Fibroblast of lung (primary cell): ENCODE measurements at regions not wholly inside any gene's neighbourhood (a gene's known extent, or its start where the extent isn't known, plus 50 kb on each side); places are given as distances from the start of the nearest gene placed in this dataset.

ENCODE experiments used
- DNase-seq, 2 donors: peaks; one replicate each; pipeline versions ENCODE4 v3.0.0 to v3.0.0-alpha.2; 2010; ENCODE audit warnings: low read depth in 2 of 2
- H2AFZ ChIP-seq: 2 replicates; pipeline ENCODE4 v1.5.1; 2012; ENCODE audit warnings: low read length, control low read depth, inconsistent platforms
- H3K27ac ChIP-seq: 2 replicates; pipeline ENCODE4 v1.5.1; 2011; ENCODE audit warnings: low read length, control low read depth; ENCODE audit not compliant: insufficient read depth
- H3K27me3 ChIP-seq: 2 replicates; pipeline ENCODE4 v1.5.1; 2011; ENCODE audit warnings: mild to moderate bottlenecking, low read length; ENCODE audit not compliant: control insufficient read depth, insufficient read depth
- H3K36me3 ChIP-seq: 2 replicates; pipeline ENCODE4 v1.5.1; 2011; ENCODE audit warnings: low read length; ENCODE audit not compliant: control insufficient read depth, insufficient read depth
- H3K4me1 ChIP-seq: 2 replicates; pipeline ENCODE4 v1.5.1; 2011; ENCODE audit warnings: low read length; ENCODE audit not compliant: control insufficient read depth, insufficient read depth; ENCODE audit errors: extremely low read depth
- H3K4me2 ChIP-seq: 2 replicates; pipeline ENCODE4 v1.5.1; 2011; ENCODE audit warnings: low read length, control low read depth; ENCODE audit not compliant: insufficient read depth; ENCODE audit errors: extremely low read depth
- H3K4me3 ChIP-seq, 4 experiments: fragments of 200-600 bp in 1 of 4; sonication (generic) in 1 of 4; replicated peaks in 1 of 4; 2 replicates each; pipeline ENCODE4 v1.5.1; 2011 to 2016; ENCODE audit warnings: low read length in 4 of 4, low read depth in 3 of 4, mild to moderate bottlenecking in 3 of 4, control low read depth in 2 of 4, inconsistent platforms in 1 of 4, mixed read lengths in 1 of 4; ENCODE audit not compliant: insufficient read depth in 1 of 4; ENCODE audit errors: control extremely low read depth in 1 of 4
- H3K79me2 ChIP-seq: 2 replicates; pipeline ENCODE4 v1.5.1; 2012; ENCODE audit warnings: mild to moderate bottlenecking, low read length, inconsistent platforms; ENCODE audit not compliant: control insufficient read depth, insufficient read depth
- H3K9ac ChIP-seq: 2 replicates; pipeline ENCODE4 v1.5.1; 2011; ENCODE audit warnings: mild to moderate bottlenecking, low read length, control low read depth; ENCODE audit not compliant: insufficient read depth
- H3K9me3 ChIP-seq: 2 replicates; pipeline ENCODE4 v1.5.1; 2012; ENCODE audit warnings: low read depth, low read length; ENCODE audit not compliant: control insufficient read depth, insufficient read depth
- H4K20me1 ChIP-seq: 2 replicates; pipeline ENCODE4 v1.5.1; 2011; ENCODE audit warnings: low read length; ENCODE audit not compliant: control insufficient read depth, insufficient read depth; ENCODE audit errors: extremely low read depth
- CTCF ChIP-seq, 2 donors: IDR thresholded peaks in 1 of 2; conservative IDR thresholded peaks in 1 of 2; 1 replicate in 1 of 2; 2 replicates in 1 of 2; pipeline ENCODE4 v1.5.1; 2011 to 2012; ENCODE audit warnings: low read length in 2 of 2, control low read depth in 1 of 2, inconsistent platforms in 1 of 2, low read depth in 1 of 2, mild to moderate bottlenecking in 1 of 2
- EZH2 ChIP-seq: IDR thresholded peaks from 2 replicates; pipeline ENCODE4 v1.5.1; 2012; ENCODE audit warnings: low read length, control low read depth, mild to moderate bottlenecking; ENCODE audit errors: missing control alignments

- DNase-seq, result no peak
- Histone ChIP-seq H2AFZ (no peak overlapping the region), H3K27ac (no peak overlapping the region), H3K4me2 (no peak overlapping the region), H3K4me3 (no peak overlapping the region), H3K27me3 (no peaks in the 10 kb centered on the region), H3K9ac (no peak overlapping the region), H3K79me2 (no peaks in the 10 kb centered on the region), H4K20me1 (no peaks in the 10 kb centered on the region), H3K4me1 (no peaks in the 10 kb centered on the region), H3K36me3 (no peaks in the 10 kb centered on the region), H3K9me3 (no peaks in the 10 kb centered on the region)
- no peak for TF ChIP-seq CTCF (conservative IDR thresholded peaks at IDR 0.05 in 1 of 2, IDR thresholded peaks at IDR 0.05 in 1 of 2; ENCODE audit: low read depth in 1 of 2, low read length in 2 of 2)
- no peak for TF ChIP-seq EZH2
Measured at GRCh38 chr13:87783366-87783765, 112.2 kb downstream of the SLITRK5 start.

- Histone ChIP-seq H3K36me3 (no peaks in the 10 kb centered on the region), H3K79me2 (no peaks in the 10 kb centered on the region), H3K27ac (no peak overlapping the region), H3K4me3 (no peak overlapping the region), H3K9ac (no peak overlapping the region), H3K9me3 (no peaks in the 10 kb centered on the region), H3K4me1 (no peaks in the 10 kb centered on the region), H3K27me3 (no peaks in the 10 kb centered on the region), H2AFZ (no peak overlapping the region), H3K4me2 (no peak overlapping the region), H4K20me1 (no peaks in the 10 kb centered on the region)
- no peak for TF ChIP-seq CTCF (conservative IDR thresholded peaks at IDR 0.05 in 1 of 2, IDR thresholded peaks at IDR 0.05 in 1 of 2; ENCODE audit: low read depth in 1 of 2, low read length in 2 of 2)
- DNase-seq, result no peak
Measured at GRCh38 chr13:87788363-87788762, 117.2 kb downstream of the SLITRK5 start.

GRCh38 chr13:87792878-87793277, 121.7 kb downstream of the SLITRK5 start:
- Histone ChIP-seq H4K20me1 (no peaks in the 10 kb centered on the region), H3K4me2 (no peak overlapping the region), H3K27me3 (no peaks in the 10 kb centered on the region), H2AFZ (no peak overlapping the region), H3K79me2 (no peaks in the 10 kb centered on the region), H3K9ac (no peak overlapping the region), H3K4me3 (no peak overlapping the region), H3K27ac (no peak overlapping the region), H3K9me3 (no peaks in the 10 kb centered on the region), H3K4me1 (no peaks in the 10 kb centered on the region), H3K36me3 (no peaks in the 10 kb centered on the region)
- TF ChIP-seq CTCF (conservative IDR thresholded peaks at IDR 0.05 in 1 of 2, IDR thresholded peaks at IDR 0.05 in 1 of 2; ENCODE audit: low read depth in 1 of 2, low read length in 2 of 2) (no peak), EZH2 (no peak)
- DNase-seq, result no peak
